Fibroblast of pulmonary artery (primary cell): ENCODE measurements at regions not wholly inside any gene's neighbourhood (a gene's known extent, or its start where the extent isn't known, plus 50 kb on each side); places are given as distances from the start of the nearest gene placed in this dataset.

Source experiments
- DNase-seq: peaks from one replicate; pipeline ENCODE4 v3.0.0-alpha.2; 2010; ENCODE audit warnings: low read depth
- H3K4me3 ChIP-seq: replicated peaks from 2 replicates; pipeline ENCODE4 v1.5.1; 2011; ENCODE audit warnings: low read depth, mild to moderate bottlenecking, control low read depth, low read length, moderate library complexity
- TF ChIP-seq, protein P1 (sequence below): IDR thresholded peaks from 2 replicates; pipeline ENCODE4 v1.5.1; 2011; ENCODE audit warnings: mild to moderate bottlenecking, control low read depth, low read length, inconsistent platforms; ENCODE audit errors: missing control alignments

- TF ChIP-seq, protein P1, sequence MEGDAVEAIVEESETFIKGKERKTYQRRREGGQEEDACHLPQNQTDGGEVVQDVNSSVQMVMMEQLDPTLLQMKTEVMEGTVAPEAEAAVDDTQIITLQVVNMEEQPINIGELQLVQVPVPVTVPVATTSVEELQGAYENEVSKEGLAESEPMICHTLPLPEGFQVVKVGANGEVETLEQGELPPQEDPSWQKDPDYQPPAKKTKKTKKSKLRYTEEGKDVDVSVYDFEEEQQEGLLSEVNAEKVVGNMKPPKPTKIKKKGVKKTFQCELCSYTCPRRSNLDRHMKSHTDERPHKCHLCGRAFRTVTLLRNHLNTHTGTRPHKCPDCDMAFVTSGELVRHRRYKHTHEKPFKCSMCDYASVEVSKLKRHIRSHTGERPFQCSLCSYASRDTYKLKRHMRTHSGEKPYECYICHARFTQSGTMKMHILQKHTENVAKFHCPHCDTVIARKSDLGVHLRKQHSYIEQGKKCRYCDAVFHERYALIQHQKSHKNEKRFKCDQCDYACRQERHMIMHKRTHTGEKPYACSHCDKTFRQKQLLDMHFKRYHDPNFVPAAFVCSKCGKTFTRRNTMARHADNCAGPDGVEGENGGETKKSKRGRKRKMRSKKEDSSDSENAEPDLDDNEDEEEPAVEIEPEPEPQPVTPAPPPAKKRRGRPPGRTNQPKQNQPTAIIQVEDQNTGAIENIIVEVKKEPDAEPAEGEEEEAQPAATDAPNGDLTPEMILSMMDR, result no peak
- H3K4me3 ChIP-seq, result no peak overlapping the region
- DNase-seq, result no peak
Measured at GRCh38 chr22:49491726-49492125, 335.9 kb downstream of the BRD1 start.

GRCh38 chr22:49491221-49491635, 336.4 kb downstream of the BRD1 start:
- TF ChIP-seq, protein P1, result no peak
- DNase-seq, result no peak
- no peak overlapping the region for H3K4me3 ChIP-seq

- TF ChIP-seq, protein P1, result no peak
- DNase-seq, result no peak
- no peak overlapping the region for H3K4me3 ChIP-seq
Measured at GRCh38 chr22:49490692-49491091, 337.0 kb downstream of the BRD1 start.

- TF ChIP-seq, protein P1, result no peak
- H3K4me3 ChIP-seq, result no peak overlapping the region
- no peak for DNase-seq
Measured at GRCh38 chr22:49489821-49490220, 337.9 kb downstream of the BRD1 start.

DNA sequence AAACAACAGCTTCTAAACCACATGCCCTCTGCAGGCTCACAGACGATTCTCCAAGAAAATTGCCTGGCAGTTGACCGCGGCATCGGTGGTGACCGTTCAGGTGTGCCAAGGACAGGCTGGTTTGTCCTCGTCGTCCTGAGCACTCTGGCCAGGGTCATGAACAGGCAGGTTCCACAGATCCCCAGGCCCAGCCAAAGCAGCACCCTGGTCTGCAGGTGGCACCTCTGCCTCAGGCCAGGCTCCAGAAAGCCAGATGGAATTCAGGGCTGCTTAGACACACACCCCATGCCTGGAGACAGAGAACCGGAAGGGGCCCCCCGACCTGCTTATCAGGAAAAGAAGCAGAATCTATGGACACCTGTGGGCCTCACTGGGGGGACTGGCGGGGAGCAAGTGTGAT, 338.7 kb downstream of the BRD1 start:
- TF ChIP-seq, protein P1, result no peak

DNA sequence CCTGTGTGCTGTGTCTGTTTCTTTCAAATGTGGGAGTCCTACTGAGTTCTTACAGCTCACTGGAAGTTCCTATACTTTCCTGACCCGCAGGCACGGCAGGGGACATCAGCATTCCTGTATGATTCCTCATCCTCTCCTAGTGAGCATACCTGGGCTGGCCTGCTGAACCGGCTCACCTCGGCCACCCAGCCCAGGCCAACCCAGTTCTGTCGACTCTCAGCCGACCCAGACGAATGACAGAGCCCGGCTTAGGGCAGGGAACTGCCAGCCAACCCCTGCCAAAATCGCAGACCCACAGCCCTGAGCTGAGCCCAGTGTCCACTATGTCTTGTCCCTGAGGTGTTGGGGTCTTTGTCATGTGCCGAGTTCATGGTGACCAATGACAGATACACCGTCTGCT, 339.7 kb downstream of the BRD1 start:
- no peak overlapping the region for H3K4me3 ChIP-seq
- DNase-seq, result no peak
- TF ChIP-seq, protein P1, result no peak

More for the DNA sequence above, 338.7 kb downstream of the BRD1 start:
- DNase-seq, result no peak
- no peak overlapping the region for H3K4me3 ChIP-seq

- H3K4me3 ChIP-seq, result no peak overlapping the region
- DNase-seq, result no peak
- TF ChIP-seq, protein P1, result no peak
Measured at GRCh38 chr22:49486225-49486624, 341.4 kb downstream of the BRD1 start.
